GM12891 (cell line): ENCODE measurements at regions not wholly inside any gene's neighbourhood (a gene's known extent, or its start where the extent isn't known, plus 50 kb on each side); places are given as distances from the start of the nearest gene placed in this dataset.

Experiments used
- DNase-seq: peaks from one replicate; pipeline ENCODE4 v3.0.0; 2011; ENCODE audit warnings: low spot score; ENCODE audit not compliant: insufficient read length
- FAIRE-seq: peaks from 2 replicates; lab custom pipeline; 2011; peaks lifted over from hg19 to GRCh38; lab: Jason Lieb, UNC
- POLR2A ChIP-seq: IDR thresholded peaks from 2 replicates; pipeline ENCODE4 v1.6.1; 2011; ENCODE audit warnings: low read depth, low read length, control low read depth
- POU2F2 ChIP-seq: IDR thresholded peaks from 2 replicates; pipeline ENCODE4 v1.6.1; 2011; ENCODE audit warnings: low read depth, mild to moderate bottlenecking, control low read depth, low read length, moderate library complexity
- SPI1 ChIP-seq: IDR thresholded peaks from 2 replicates; pipeline ENCODE4 v1.6.1; 2011; ENCODE audit warnings: low read depth, low read length, control low read depth
- TAF1 ChIP-seq: IDR thresholded peaks from 2 replicates; pipeline ENCODE4 v1.6.1; 2011; ENCODE audit warnings: low read depth, low read length, control low read depth

GRCh38 chr2:9793156-9793917 is 49.9 kb upstream of the TAF1B start:
- FAIRE-seq (no peak), DNase-seq (no peak)
- TF ChIP-seq POU2F2 (no peak), SPI1 (no peak), POLR2A (no peak), TAF1 (no peak)
